Gastroesophageal sphincter (tissue), 3 donors: ENCODE measurements at regions not wholly inside any gene's neighbourhood (a gene's known extent, or its start where the extent isn't known, plus 50 kb on each side); places are given as distances from the start of the nearest gene placed in this dataset.
"Not testable (repeated sequence)": the region's sequence is repeated elsewhere in the genome, so short reads cannot be mapped to it uniquely, and the experiment has no call there.

ENCODE experiments used
- EP300 ChIP-seq: sonication (generic); formaldehyde crosslinking; IDR thresholded peaks from one replicate; pipeline ENCODE4 v1.6.1; 2017; ENCODE audit warnings: antibody characterized with exemption, mild to moderate bottlenecking
- POLR2A ChIP-seq, 2 donors: fragments of 450-650 bp; IDR thresholded peaks; one replicate each; pipeline ENCODE4 v1.6.1; 2017; ENCODE audit warnings: antibody characterized with exemption in 2 of 2, mild to moderate bottlenecking in 2 of 2, moderate library complexity in 1 of 2
- POLR2AphosphoS5 ChIP-seq: sonication (generic); formaldehyde crosslinking; IDR thresholded peaks from one replicate; pipeline ENCODE4 v1.6.1; 2017; ENCODE audit warnings: antibody characterized with exemption
- TF ChIP-seq, protein P1 (sequence below), 4 experiments: fragments of 200-600 bp in 2 of 4; fragments of 450-650 bp in 2 of 4; sonication (generic) in 1 of 4; IDR thresholded peaks; one replicate each; pipeline ENCODE4 v1.5.1; 2017 to 2019; ENCODE audit warnings: antibody characterized with exemption in 4 of 4, mild to moderate bottlenecking in 2 of 4, moderate library complexity in 2 of 4

- TF ChIP-seq POLR2AphosphoS5; POLR2A (IDR thresholded peaks at IDR 0.05); EP300: not testable (repeated sequence)
- TF ChIP-seq, protein P1, sequence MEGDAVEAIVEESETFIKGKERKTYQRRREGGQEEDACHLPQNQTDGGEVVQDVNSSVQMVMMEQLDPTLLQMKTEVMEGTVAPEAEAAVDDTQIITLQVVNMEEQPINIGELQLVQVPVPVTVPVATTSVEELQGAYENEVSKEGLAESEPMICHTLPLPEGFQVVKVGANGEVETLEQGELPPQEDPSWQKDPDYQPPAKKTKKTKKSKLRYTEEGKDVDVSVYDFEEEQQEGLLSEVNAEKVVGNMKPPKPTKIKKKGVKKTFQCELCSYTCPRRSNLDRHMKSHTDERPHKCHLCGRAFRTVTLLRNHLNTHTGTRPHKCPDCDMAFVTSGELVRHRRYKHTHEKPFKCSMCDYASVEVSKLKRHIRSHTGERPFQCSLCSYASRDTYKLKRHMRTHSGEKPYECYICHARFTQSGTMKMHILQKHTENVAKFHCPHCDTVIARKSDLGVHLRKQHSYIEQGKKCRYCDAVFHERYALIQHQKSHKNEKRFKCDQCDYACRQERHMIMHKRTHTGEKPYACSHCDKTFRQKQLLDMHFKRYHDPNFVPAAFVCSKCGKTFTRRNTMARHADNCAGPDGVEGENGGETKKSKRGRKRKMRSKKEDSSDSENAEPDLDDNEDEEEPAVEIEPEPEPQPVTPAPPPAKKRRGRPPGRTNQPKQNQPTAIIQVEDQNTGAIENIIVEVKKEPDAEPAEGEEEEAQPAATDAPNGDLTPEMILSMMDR (IDR thresholded peaks at IDR 0.05), result not testable (repeated sequence)
These were observed 140.1 kb downstream of the FAM72C start for GRCh38 chr1:143831479-143832378.
